NAMALWA (cell line): ENCODE measurements at regions not wholly inside any gene's neighbourhood (a gene's known extent, or its start where the extent isn't known, plus 50 kb on each side); places are given as distances from the start of the nearest gene placed in this dataset.

Experiments
- DNase-seq: peaks from one replicate; pipeline ENCODE4 v3.0.0-alpha.2; 2015; ENCODE audit warnings: low spot score

DNA sequence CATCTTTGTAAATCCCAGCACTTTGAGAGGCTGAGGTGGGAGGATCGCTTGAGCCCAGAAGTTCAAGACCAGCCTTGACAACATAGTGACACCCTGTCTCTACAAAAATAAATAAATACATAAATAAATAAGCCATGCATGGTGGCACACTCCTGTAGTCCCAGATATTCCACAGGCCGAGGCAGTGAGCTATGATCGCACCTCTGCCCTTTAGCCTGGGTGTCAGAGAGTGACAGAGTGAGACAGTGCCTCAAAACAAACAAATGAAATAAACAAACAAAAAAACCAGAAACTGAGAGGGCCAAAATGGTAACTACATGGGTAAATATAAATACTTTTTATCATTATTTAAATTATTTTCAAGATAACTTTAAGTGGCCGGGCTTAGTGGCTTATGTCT, 445.4 kb downstream of the ZIC1 start:
- no peak for DNase-seq

DNA sequence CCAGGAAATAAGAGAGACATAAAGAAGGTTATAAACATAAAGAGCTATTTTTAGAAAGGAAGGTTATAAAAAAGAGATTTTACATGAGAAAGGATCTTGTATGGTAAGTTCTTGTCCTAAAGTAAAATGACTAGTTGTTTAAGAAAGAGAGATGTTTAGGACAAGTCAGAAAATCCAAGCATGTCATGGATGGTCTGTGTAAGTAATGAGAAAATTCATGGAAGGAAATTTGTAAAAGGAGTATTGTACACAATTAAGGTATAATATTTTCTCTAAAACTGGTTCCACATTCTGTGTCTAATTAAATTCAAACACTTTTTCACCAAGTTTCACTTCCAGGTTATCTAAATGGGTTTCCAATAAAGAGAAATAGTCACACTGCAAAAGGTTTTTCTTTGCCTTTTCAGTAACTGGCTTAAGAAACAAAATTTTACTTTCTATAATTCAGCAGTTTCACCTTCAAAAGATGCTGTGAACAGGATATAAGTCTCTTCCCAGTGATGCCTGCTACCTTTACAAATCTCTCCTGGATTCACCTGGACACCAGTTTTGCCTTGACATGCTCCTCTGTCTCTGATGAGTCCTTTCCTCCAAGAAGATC, 455.7 kb downstream of the ZIC1 start:
- DNase-seq, result no peak

DNA sequence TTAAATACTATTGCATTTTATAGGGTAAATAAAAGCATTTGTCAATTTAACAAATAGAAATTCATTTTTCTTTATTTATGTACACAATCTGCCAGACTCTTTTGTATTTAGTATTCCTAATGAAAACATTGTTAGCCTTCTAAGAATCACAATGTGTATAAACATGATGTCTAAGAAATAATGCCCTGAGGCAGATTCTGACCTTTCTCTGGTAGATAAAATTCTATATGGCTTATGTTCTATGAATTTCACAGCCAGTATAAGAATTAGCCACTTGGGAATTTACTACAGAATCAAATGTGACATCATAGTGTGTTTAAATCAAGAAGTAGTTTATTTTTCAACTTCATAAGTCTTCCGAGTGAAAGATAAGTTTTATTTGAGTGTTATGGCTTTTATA, 457.4 kb downstream of the ZIC1 start:
- no peak for DNase-seq

DNA sequence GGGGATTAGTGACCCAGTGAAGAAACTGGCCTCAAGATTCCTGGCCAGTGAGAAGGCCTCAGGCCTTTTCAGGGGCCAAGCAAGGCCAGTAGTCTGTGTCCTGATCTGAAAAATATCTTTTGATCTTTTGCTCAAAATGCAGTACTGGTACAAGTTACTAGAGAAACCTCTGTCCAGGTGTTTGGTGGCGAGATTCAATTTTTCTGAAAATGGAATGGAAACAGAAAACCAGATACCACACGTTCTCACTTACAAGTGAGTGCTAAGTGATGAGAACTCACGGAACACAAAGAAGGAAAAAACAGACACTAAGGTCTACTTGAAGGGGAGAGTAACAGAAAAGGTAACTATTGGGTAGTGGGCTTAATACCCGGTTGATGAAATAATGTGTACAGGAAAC, 463.4 kb downstream of the ZIC1 start:
- DNase-seq, result no peak

DNA sequence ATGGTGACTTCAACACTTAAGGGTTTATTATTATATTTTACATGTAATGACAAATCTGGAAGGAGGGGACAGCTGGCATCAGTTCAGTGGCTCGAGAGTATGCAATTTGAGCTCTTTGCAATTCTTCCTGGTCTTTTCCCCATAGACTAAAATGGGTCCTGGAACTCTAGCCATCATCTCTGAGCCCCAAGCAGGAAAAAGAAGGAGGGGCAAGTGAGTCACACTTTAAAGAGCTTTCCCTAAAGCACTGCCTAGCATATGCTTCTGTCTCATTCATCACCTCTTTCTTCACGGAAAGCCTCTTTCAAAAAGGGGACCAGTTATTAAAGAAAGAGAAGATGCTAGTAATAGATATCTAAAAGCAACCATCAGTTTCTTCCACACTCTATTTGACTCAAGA, 466.3 kb downstream of the ZIC1 start:
- no peak for DNase-seq

DNA sequence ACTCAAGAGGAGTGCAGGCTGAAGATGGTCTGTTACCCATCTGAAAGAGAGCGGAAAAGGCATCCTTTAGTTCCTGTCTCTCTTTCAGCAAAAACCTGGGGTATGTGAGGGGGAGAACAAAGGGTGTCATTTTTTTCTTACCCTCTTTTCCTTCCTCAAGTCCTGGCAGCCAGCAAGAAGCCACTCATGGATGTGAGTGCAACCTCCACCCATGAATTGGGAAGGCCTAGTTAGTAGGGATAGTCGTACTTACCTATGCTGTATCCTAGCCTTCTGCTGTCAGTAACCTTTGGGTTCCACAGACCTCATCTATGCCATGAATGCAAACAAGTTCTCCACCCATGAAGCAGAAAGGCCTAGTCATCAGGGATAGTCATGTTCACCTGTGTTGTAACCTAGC, 472.8 kb downstream of the ZIC1 start:
- DNase-seq, result no peak

DNA sequence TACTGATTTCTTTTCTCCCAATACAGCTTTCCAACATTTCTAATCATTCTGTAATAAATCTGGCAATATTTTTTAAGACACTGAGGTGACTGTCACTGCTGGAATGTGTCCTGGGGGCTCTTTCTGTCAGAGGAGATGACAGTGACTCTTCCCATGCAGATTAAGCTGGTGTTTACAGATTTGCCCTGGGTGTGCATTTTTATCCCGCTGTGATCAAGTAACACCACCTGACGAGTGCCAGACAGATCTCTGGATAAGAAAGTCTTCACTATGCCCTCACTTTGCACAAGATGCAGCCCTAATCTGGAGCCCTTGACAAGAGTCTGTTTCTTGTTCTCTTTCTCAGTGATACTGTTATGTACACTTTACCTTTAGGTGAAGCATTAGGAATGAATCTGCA, 477.7 kb downstream of the ZIC1 start:
- no peak for DNase-seq

DNA sequence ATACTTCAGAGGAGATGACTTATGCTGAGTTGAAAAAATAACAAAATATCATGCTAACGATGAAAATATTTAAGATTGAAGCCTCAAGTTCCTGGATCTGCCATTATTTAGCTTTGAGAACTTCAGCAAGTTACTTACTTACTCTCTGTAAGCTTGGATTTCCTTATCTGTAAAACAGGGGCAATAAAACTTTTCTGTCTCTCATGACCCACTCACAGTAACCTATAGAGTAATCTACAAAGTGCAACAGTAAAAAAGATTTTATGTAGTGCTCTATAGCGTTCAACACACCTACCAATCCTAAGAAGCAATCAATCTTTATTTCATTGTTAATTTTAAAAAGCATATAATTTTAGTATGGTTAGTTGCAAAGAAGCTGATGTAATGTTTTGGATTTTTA, 478.6 kb downstream of the ZIC1 start:
- DNase-seq, result no peak

DNA sequence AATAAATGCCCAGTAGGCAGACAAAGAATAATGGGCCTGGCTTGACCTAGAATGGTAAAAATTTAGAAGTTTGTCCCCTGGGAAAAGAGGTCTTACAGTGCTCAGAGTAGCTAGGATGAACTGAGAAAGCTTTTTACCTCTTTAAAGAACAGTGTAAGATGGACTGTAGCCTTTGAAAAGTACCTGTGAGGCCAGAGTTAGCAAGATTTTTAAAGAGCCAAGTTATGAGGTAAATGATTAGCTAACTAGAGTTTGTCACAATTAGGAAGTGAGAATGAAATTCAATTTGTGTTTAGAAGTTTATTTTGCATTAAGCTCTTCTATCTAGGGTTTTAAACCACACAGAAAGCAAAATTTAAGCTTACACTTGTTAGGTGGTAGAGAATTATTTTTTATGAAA, 480.9 kb downstream of the ZIC1 start:
- DNase-seq, result no peak

DNA sequence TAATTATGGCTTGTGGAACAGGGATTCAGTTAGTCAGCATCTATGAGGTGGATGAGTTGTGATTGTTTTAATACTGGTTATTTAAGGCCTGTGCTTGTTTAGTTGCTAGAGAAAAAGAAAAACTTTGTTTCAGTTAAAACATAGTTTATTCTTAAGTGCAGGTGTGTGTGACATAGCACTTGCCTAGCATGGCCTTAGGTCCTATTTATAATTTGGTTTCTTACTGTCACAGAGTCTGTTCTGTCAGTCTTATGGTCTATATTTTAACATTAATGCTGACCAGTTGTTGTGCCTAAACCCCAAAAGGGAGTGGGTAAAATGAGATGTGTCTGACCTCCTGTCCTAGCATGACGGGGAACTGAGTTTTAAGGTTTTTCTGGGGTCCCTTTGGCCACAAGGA, 486.3 kb downstream of the ZIC1 start:
- no peak for DNase-seq

DNA sequence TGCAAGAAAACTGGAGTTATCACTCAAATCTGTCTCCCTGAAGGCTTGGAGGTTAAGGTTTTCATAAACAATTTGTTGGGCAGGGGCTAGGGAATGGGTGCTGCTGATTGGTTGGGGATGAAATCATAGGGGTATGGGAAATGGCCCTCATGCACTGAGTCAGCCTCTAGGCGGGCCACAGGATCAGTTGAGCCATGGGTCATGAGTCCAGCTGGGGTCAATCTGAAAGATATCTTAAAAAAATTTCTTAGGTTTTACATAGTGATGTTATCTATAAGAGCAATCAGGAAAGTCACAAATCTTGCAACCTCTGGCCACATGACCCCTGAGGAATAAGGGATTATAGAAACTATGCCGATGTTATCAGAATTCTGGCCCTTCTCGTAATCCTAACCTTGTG, 491.7 kb downstream of the ZIC1 start:
- DNase-seq, result no peak

DNA sequence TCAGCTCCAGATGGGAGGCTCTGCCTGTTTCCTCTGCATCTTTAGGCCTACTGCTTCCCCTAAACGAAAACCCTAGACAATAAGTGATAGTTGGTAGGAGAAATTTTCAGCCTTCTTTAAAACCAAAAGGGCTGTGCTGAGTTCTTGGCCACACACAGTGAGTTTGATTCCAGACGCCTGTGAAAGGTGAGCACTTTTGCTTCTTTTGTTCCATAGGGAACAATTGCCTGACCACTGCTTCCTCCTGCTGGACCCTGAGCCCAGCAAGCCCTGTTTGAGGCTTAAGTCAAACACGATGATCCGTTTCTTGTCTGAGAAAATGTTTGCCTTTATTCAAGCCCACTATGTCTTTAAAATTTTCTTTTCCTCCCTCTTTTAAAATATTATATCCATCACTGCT, 493.9 kb downstream of the ZIC1 start:
- no peak for DNase-seq

DNA sequence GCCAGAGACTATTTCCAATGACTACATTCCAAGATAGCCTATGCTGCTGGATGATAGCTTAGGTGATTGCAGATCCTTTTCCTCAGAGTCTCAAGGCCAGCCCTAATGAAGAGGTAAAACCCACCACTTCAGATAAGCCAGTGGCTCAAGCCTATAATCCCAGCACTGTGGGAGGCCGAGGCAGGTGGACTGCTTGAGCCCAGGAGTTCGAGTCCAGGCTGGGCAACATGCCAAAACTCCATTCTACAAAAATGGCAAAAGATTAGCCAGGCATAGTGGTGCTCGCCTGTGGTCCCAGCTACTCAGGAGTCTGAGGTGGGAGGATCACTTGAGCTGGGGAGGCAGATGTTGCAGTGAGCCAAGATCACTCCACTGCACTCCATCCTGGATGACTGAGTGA, 495.3 kb downstream of the ZIC1 start:
- no peak for DNase-seq

DNA sequence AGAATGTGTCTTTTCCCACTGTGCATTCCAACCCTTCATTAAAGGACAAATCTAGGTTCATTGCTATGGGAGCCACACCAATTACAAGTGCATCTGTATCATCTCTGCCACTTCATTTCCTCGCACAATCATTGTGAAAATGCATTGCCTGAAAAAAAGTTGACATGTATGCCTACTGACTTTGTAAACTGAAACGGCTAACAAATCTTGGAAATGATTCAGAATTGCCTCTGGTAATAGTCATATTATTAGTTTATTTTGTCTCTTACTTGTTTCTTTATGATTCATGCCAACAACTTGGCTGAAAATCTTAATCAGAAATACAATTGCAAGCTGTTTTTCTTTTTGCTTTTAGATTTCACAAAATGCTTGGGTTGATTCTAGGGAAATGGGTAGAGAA, 497.1 kb downstream of the ZIC1 start:
- no peak for DNase-seq

DNA sequence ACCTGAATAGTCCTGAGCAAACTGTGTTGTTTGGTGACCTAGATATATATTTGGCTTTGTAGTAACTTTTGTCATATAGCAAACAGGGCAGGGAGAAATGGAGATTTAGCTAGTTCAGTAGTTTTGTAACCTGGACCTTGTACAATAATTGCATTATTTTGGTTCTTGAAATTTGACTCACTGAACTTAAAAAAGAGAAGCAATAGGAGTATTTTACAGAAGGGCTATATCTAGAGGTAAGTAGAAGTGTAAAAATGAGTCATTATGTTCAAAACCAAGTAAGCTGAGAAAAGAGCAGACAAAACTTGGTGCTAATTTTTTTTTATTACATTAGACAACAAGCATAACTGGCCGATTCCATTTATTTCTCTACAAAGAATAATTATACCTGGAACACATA, 505.4 kb downstream of the ZIC1 start:
- no peak for DNase-seq

DNA sequence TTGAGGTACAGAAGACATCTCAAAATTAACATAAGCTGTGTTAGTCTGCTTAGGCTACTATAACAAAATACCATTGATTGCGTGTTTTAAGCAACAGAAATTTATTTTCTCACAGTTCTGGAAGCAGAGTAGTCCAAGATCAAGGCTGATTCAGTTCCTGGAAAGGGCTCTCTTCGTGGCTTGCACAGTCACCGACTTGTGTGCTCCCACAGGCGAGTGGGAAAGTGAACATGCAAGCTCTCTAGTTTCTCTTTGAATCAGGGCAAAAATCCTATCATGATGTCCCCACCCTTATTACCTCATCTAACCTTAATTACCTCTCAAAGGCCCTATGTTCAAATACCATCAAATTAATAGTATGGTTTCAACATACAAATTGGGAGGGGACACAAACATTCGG, 505.9 kb downstream of the ZIC1 start:
- DNase-seq, result no peak

DNA sequence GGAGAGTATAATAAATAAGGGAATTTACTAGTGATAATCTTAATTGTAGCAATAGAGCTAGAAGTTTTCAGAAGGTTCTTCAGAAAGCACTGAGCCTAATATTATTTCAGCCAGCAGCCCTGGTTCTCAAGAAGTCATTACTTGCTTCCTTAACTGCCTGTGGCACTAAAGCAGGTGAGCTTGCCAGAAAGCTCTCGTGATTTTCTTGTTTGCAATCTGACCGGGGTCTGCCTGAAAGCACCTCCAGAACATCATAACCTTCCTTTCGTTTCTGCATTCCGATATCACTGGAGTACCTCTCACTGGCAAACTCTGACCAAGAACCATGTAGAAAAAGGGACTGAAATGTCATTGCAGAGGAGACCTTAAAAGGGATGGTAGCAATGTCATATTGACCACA, 510.3 kb downstream of the ZIC1 start:
- no peak for DNase-seq

DNA sequence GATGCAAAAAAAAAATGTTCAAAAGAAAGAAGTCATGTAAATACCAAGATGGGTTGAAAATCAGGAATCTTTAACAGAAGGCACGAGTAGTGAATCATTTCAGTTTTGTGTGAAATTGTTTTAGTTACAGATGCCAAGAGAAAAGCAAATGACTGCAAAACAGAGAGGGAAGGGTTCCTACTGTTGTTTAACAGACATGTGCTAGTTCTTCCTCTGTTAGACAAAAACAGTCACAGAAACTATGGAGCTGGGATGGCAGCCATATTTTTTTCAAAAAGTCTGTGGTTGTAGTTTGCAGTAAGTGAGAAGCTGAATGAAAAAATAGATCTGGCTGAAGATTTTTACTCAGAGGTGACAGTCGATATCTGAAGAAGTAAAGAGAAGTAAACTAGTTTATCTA, 511.9 kb downstream of the ZIC1 start:
- no peak for DNase-seq

DNA sequence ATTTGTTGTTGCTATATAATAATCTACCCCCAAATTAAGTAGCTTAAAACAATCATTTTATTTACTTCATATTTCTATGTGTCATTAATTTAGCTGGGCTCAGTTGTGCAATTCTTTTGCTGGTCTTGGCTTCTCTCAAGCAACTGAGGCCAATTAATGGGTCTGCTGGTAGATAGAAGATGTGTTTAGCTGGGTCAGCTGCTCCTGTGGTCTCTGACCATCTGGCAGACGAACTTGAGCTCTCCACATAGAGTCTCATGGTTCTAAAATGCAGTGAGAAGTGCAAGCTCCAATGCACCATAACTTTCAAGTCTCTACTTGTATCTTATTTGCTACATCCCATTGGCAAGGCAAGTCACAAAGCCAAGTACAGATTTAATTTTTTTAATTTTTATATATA, 515.6 kb downstream of the ZIC1 start:
- DNase-seq, result no peak

DNA sequence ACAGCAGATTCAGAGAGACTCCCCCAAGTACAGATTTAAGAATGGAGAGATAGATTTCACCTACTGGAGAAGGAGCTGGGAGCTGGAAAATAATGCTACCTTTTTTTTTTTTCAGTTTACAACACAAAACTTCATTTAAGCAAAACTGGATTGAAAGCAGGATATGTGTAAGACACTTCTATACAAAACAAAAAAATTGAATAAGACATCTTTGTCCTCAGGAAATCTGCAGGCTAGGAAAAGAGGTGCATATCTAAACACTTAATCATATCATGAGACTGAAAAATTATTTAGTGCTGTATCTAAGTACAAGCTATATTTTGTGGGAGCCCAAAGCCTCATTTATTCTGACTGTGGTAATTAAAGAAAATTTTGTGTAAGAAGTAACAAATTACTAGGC, 516.1 kb downstream of the ZIC1 start:
- no peak for DNase-seq

DNA sequence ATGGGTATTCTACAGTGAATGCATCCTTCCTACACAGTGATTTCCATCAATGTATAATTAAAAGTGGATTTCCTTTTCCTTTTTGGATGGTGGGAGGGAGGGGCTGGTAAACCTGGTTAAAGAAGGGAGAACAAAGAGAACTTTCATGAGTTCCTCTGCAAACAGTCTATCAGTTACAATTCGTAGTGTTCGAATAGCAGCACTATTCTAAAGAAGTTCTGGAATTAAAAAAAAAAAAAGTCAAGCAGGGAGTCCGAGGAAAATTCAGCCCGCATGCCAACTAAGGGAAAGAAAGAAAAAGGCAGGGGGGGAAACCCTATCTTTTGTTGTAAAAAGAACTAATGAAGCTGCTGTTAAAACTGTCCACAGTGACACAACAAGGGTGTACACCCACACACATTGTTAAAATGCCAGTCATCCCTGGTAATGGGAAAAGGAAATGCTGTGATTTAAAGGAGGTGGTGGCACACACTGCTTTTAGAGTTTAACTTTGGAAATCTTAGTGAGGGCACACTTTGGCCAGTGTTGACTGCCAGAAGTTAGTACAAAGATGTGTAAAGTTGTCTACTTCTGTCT, 521.2 kb downstream of the ZIC1 start:
- no peak for DNase-seq

DNA sequence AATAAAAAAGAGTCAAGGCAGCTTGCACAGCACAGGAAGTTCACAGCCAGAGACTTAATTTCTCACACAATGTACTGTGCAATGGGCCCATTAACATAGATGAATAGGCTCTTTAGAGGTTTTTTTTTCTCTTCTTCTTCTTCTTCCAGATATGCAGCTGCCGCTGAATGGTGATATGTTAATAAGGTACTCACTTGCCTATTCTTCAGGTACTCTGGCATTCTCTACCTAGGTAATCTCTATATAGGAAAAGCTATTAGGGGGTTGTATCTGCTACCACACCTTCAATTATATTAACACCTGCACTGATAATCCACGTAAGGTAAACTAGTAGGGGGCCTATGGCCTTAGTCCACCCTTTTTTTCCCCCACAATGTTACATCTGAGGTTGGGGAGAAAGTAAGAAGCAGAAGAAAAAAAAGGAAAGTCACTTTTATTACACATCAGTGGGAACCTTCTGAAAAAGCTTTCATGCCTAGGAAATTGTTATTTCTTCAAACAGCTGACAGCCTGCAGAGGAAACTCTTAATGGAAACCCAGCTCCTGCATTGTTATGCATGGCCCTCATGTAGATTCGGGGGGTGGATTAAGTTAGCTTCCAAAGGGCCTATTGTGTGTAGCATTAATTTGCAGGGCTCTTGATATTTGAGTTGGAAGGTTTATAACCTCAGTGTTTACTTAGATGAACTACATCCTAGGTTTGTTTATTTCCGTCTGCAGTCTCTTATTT, 525.5 kb downstream of the ZIC1 start:
- no peak for DNase-seq

DNA sequence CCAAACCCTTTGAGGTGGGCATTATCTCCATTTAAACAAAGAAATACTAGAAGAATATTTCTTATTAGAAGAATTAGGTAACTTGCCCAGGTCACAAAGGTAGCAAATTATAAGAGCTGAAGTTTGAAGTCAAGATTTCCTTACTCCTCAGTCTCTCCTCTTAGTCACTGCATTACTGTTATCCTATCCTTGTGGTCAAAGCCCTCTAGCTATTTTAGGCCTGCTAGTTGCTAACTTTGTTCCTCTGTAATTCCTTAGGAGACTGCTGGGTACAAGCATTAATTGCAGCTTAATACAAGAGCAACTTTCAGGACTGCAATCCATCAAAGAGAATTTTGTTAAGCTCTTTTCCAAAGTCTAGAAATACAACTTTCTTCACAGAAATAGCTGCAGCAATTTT, 528.2 kb downstream of the ZIC1 start:
- DNase-seq, result no peak

DNA sequence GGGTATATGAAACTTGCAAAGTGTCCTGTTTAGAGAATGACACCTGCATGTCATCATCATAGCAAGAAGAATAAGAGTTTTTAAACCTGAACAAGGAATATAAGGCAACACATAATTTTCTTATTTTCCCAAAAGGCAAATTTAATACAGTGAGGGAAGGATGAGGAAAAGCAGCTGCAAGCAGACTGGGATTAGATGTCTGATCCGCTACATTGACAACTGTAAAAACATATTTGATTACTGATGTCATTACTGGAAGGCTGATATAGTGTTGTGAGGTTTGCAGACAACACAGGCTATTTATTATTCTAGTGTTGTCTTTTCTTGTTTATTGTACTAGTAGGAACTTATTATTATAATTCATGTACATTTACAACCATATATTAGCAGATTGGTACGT, 528.7 kb downstream of the ZIC1 start:
- no peak for DNase-seq
